NB4 (cell line): ENCODE measurements at regions not wholly inside any gene's neighbourhood (a gene's known extent, or its start where the extent isn't known, plus 50 kb on each side); places are given as distances from the start of the nearest gene placed in this dataset.

Experiments
- MYC ChIP-seq: IDR thresholded peaks from 2 replicates; pipeline ENCODE4 v1.6.1; 2011; ENCODE audit warnings: low read depth, low read length
- POLR2A ChIP-seq: IDR thresholded peaks from 2 replicates; pipeline ENCODE4 v1.6.1; 2011; ENCODE audit warnings: mild to moderate bottlenecking; ENCODE audit not compliant: insufficient read length; ENCODE audit errors: extremely low read depth
- TF ChIP-seq, protein P1 (sequence below): IDR thresholded peaks from one replicate; pipeline ENCODE4 v1.5.1; 2012; ENCODE audit warnings: low read depth, low read length

DNA sequence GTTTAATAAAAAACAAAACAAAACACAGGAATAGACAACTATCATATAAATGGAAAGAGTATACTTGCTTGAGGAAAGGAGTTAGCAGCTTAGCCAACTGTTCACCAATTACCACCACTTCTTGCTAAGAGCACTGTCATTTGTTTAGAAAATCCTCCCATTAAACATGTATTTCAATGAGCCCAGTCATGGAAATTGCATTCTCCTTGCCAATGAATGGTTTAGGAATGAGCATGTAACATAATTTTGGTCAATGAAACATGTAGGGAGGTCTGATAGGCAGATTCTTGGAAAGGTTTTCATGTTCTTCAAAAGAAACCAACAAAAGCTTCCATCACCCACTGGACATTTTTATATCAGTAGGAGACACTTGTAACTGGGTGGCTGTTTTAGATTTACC is 502.8 kb upstream of the PAPPA start:
- TF ChIP-seq, protein P1, sequence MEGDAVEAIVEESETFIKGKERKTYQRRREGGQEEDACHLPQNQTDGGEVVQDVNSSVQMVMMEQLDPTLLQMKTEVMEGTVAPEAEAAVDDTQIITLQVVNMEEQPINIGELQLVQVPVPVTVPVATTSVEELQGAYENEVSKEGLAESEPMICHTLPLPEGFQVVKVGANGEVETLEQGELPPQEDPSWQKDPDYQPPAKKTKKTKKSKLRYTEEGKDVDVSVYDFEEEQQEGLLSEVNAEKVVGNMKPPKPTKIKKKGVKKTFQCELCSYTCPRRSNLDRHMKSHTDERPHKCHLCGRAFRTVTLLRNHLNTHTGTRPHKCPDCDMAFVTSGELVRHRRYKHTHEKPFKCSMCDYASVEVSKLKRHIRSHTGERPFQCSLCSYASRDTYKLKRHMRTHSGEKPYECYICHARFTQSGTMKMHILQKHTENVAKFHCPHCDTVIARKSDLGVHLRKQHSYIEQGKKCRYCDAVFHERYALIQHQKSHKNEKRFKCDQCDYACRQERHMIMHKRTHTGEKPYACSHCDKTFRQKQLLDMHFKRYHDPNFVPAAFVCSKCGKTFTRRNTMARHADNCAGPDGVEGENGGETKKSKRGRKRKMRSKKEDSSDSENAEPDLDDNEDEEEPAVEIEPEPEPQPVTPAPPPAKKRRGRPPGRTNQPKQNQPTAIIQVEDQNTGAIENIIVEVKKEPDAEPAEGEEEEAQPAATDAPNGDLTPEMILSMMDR: no peak
- TF ChIP-seq POLR2A (no peak), MYC (no peak)
